H54 (cell line): ENCODE measurements at regions not wholly inside any gene's neighbourhood (a gene's known extent, or its start where the extent isn't known, plus 50 kb on each side); places are given as distances from the start of the nearest gene placed in this dataset.

Source experiments
- DNase-seq: peaks from one replicate; pipeline ENCODE4 v3.0.0; 2011; ENCODE audit warnings: low spot score, mixed read lengths; ENCODE audit not compliant: insufficient read length
- FAIRE-seq: peaks from 3 replicates; lab custom pipeline; 2011; peaks lifted over from hg19 to GRCh38; lab: Jason Lieb, UNC
- POLR2A ChIP-seq: IDR thresholded peaks from 2 replicates; pipeline ENCODE4 v1.6.1; 2011; ENCODE audit warnings: low read depth, mild to moderate bottlenecking, low read length

GRCh38 chrX:9160698-9161329, 126.9 kb upstream of the FAM9B start:
- FAIRE-seq, result no peak
- TF ChIP-seq POLR2A, result no peak

GRCh38 chrX:9162698-9163097, 128.8 kb upstream of the FAM9B start:
- no peak for FAIRE-seq
- no peak for TF ChIP-seq POLR2A
- no peak for DNase-seq

More at GRCh38 chrX:9160698-9161329, 126.9 kb upstream of the FAM9B start:
- DNase-seq, result no peak

GRCh38 chrX:9163214-9163709, 129.3 kb upstream of the FAM9B start:
- TF ChIP-seq POLR2A, result no peak
- DNase-seq (no peak), FAIRE-seq (no peak)

- FAIRE-seq, result no peak
- DNase-seq, result no peak
- no peak for TF ChIP-seq POLR2A
Observed at GRCh38 chrX:9164086-9164485, 130.2 kb upstream of the FAM9B start.

GRCh38 chrX:9164533-9165426, 130.9 kb upstream of the FAM9B start:
- TF ChIP-seq POLR2A, result no peak
- no peak for FAIRE-seq
- no peak for DNase-seq

GRCh38 chrX:9166584-9166944, 132.6 kb upstream of the FAM9B start:
- no peak for TF ChIP-seq POLR2A
- FAIRE-seq (no peak), DNase-seq (no peak)

- no peak for TF ChIP-seq POLR2A
- FAIRE-seq (no peak), DNase-seq (no peak)
Observed at GRCh38 chrX:9171841-9172463, 138.0 kb upstream of the FAM9B start.

GRCh38 chrX:9172464-9172850, 138.5 kb upstream of the FAM9B start:
- FAIRE-seq, result no peak
- TF ChIP-seq POLR2A, result no peak
- no peak for DNase-seq

GRCh38 chrX:9180623-9181022, 146.7 kb upstream of the FAM9B start:
- DNase-seq (no peak), FAIRE-seq (no peak)
- no peak for TF ChIP-seq POLR2A

- DNase-seq (no peak), FAIRE-seq (no peak)
- no peak for TF ChIP-seq POLR2A
Observed at GRCh38 chrX:9182041-9182440, 148.1 kb upstream of the FAM9B start.

- no peak for DNase-seq
- no peak for TF ChIP-seq POLR2A
- FAIRE-seq, result no peak
Observed at GRCh38 chrX:9183481-9183880, 149.6 kb upstream of the FAM9B start.

GRCh38 chrX:9184211-9184610, 150.3 kb upstream of the FAM9B start:
- DNase-seq (no peak), FAIRE-seq (no peak)
- TF ChIP-seq POLR2A, result no peak

- DNase-seq, result no peak
- FAIRE-seq, result no peak
- TF ChIP-seq POLR2A, result no peak
Observed at GRCh38 chrX:9188117-9188516, 154.2 kb upstream of the FAM9B start.

- FAIRE-seq, result no peak
- TF ChIP-seq POLR2A, result no peak
- DNase-seq, result no peak
Observed at GRCh38 chrX:9189286-9189685, 155.4 kb upstream of the FAM9B start.

- FAIRE-seq (no peak), DNase-seq (no peak)
- no peak for TF ChIP-seq POLR2A
Observed at GRCh38 chrX:9191392-9191791, 157.5 kb upstream of the FAM9B start.
